GM19324 (cell line): ENCODE measurements at regions not wholly inside any gene's neighbourhood (a gene's known extent, or its start where the extent isn't known, plus 50 kb on each side); places are given as distances from the start of the nearest gene placed in this dataset.
"Not testable (repeated sequence)": the region's sequence is repeated elsewhere in the genome, so short reads cannot be mapped to it uniquely, and the experiment has no call there.

Source experiments
- ATAC-seq: cut with Tn5 transposase; IDR thresholded peaks from one replicate; pipeline ENCODE4 v1.9.1; 2021; ENCODE audit warnings: mild to moderate bottlenecking, moderate library complexity; ENCODE audit not compliant: unreplicated experiment, low FRiP score

GRCh38 chr12:105522166-105522825 lies 191.8 kb downstream of the C12orf75 start:
- no peak for ATAC-seq

GRCh38 chr12:105523164-105524057 lies 192.9 kb downstream of the C12orf75 start:
- ATAC-seq, result no peak

GRCh38 chr12:105524961-105525360 lies 194.5 kb downstream of the C12orf75 start:
- ATAC-seq, result no peak

- no peak for ATAC-seq
Measured at GRCh38 chr12:105534068-105534467, 203.6 kb downstream of the C12orf75 start.

GRCh38 chr12:105535033-105535432 lies 204.5 kb downstream of the C12orf75 start:
- ATAC-seq, result not testable (repeated sequence)

- no peak for ATAC-seq
Measured at GRCh38 chr12:105538880-105539279, 208.4 kb downstream of the C12orf75 start.

GRCh38 chr12:105539735-105540134 lies 209.2 kb downstream of the C12orf75 start:
- ATAC-seq, result no peak

GRCh38 chr12:105547786-105548185 lies 217.3 kb downstream of the C12orf75 start:
- ATAC-seq, result no peak

GRCh38 chr12:105548626-105549025 lies 218.1 kb downstream of the C12orf75 start:
- no peak for ATAC-seq

- ATAC-seq, result no peak
Measured at GRCh38 chr12:105552056-105552455, 221.6 kb downstream of the C12orf75 start.

GRCh38 chr12:105554223-105554678 lies 223.8 kb downstream of the C12orf75 start:
- ATAC-seq, result no peak

GRCh38 chr12:105554856-105555255 lies 224.4 kb downstream of the C12orf75 start:
- ATAC-seq, result no peak

GRCh38 chr12:105555556-105556295 lies 225.2 kb downstream of the C12orf75 start:
- ATAC-seq, result no peak

- no peak for ATAC-seq
Measured at GRCh38 chr12:105559310-105559709, 228.8 kb downstream of the C12orf75 start.

- ATAC-seq, result no peak
Measured at GRCh38 chr12:105561546-105562198, 231.2 kb downstream of the C12orf75 start.

GRCh38 chr12:105562199-105562971 lies 231.9 kb downstream of the C12orf75 start:
- ATAC-seq, result no peak

GRCh38 chr12:105567061-105567460 lies 236.6 kb downstream of the C12orf75 start:
- ATAC-seq, result no peak

- ATAC-seq, result no peak
Measured at GRCh38 chr12:105569886-105570285, 239.4 kb downstream of the C12orf75 start.

GRCh38 chr12:105570944-105571343 lies 240.5 kb downstream of the C12orf75 start:
- no peak for ATAC-seq

- no peak for ATAC-seq
Measured at GRCh38 chr12:105573574-105573973, 243.1 kb downstream of the C12orf75 start.
